ENCODE measurements at regions not wholly inside any gene's neighbourhood (a gene's known extent, or its start where the extent isn't known, plus 50 kb on each side); places are given as distances from the start of the nearest gene placed in this dataset.
"Not testable (repeated sequence)": the region's sequence is repeated elsewhere in the genome, so short reads cannot be mapped to it uniquely, and the experiment has no call there.

DNA sequence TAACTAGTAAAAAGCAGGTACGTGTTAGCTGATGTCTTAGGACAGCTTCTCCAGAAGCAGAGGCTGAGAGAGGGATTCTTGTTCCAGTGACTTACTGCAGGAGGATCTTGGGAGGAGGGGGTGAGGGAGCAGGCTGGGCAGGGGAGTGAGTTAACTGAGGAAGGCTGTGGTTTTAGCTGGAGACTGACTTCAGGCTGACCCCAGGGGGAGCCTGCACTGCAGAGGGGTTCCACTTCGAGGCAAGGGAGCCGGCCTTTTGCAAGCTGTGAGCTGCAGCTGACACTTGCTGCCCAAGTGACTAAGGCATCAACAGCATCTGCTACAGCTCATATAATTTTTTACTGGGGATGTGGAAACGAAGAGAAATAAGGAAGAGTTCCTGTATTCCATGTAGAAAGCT is 50.4 kb upstream of the SOD1 start:
- no peak for DNase-seq

DNA sequence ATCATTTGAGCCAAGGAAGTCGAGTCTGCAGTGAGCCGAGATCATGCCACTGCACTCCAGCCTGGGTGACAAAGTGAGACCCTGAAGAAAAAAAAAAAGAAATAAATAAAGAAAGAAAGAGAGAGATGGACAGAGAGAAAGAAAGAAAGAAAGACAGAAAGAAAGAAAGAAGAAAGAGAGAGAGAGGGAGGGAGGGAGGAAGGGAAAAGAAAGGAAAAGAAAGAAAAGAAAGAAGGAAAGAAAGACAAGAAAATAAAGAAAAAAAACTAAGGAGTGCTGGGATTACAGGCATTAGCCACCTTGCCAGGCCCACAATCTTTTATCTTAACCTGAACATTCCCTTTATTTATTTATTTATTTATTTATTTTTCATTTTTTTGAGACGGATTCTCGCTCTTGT is 51.7 kb upstream of the SOD1 start:
- DNase-seq, result no peak

DNA sequence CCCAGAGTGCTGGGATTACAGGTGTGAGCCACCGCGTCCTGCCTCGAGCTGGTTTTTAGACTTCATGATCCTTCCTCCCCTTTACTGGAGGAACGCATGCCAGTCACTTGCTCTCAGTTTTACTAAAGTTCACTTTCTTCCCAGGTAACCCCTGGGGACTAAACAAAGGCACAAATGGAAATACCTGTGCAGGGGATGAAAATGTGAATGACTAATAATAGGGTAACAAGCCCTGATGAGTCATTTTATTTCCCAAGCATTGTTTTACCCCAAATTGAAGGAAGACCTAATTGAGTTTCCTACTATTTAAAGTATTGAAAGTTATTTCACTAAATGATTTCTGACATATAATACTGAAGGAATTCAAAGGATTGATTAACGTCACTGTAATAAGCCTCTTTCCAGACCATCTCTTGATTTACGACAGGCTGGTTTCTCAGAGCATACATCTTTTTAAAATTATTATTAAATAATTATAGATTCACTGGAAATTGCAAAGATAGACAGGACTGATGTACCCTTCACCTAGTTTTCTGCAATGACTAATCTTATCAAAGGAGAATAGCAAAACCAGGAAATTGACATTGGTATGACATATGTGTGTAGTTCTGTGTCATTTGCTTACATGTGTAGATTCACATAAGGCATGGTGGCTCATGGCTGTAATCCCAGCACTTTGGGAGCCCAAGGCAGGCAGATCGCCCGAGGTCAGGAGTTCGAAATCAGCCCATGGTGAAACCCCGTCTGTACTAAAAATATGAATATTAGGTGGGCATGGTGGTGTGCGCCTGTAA is 53.2 kb upstream of the SOD1 start:
- no peak for DNase-seq

DNA sequence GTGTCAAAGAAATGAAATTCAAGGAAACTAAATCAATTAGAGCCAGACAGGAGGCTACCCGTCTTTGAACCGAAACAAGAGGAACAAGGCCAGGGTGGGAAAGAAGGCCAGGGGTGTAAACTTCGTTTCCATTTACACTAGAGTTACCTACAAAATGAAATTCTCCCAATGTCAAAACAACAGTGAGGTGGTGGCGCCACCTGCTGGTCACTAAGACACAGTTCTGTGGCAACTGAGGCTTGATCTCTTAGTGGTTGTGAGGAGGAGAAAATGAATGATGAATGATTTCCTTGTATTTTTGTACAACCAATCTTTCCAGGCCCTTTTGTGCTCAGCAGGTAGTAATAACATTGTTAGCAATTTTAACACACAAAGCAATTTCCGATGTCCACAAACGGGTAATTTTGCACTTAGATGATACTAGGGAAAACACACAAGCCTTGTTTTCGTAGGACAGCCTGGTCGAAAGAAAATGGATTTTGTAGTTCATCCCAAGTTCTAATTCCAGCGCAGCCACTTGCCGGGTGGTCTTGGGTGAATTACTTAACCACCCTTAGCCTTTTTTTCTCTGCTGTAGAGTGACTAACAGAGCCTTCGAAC is 54.8 kb upstream of the SOD1 start:
- DNase-seq, result peak; percentile 27

DNA sequence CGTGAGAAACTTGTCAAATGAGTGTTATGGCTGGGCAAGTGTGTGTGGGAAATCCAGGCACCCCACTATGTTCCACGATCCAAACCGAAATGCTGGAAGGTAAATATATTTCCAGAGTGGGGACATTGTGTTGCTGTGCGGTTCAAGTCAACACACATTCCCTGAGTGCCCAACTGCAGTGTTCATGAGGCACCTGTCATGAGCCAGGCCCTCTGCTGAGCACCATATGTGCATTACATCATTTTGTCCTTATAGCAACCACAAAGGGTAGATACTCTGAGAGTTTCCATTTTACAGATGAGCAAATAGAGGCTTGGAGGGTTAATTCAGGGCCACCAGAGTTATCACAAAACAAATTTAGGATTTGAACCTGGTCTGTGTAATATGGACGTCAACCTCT is 59.9 kb upstream of the SOD1 start:
- no peak for DNase-seq

DNA sequence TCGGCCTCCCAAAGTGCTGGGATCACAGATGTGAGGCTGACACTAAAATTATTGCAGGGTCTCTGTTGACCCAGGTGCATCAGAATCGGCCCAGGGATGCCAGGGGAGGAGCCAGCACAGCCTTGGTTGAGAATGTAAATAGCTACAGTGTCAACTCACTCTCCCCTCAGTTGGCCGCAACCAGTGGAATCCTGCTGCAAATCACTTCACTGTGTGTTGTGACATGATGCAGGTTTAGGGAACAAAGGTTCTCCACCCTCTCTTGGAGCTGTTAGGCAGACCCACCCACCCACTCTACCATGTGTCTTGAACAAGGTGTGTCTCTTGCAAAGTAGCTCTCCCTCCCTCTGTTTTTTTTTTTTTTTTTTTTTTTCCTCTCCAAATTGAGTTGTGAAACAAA is 60.5 kb upstream of the SOD1 start:
- DNase-seq, result no peak

DNA sequence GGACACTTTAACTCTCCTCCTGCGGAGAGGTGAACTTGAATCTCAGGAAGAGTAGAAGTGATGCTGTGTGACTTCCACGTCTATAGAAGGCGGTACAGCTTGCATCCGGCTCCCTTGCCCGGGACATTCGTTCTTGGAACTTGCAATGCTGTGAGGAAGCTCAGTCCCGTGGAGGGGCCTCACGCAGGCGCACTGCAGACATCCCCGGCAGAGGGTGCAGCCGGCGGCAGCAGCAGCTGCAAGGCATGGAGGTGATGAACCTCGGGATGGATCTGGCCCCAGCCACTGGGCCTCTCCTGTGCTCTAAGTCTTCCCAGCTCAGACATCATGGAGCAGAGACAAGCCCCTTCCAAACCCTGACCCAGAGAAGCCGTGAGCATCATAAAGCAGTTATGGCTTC is 61.8 kb upstream of the SOD1 start:
- no peak for DNase-seq

DNA sequence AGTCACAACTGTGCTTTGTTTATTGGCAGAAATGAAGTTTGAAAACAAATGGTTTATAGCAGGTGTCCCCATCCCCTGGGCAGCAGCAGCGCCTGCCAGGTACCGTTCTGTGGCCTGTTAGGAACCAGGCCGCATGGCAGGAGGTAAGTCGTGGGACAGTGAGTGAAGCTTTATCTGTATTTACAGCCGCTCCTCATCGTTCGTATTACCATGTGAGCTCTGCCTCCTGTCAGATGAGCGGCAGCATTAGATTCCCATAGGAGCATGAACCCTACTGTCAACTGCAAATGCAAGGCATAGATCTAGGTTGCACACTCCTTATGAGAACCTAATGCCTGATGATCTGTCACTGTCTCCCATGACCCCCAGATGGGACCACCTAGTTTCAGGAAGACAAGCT is 63.4 kb upstream of the SOD1 start:
- no peak for DNase-seq

DNA sequence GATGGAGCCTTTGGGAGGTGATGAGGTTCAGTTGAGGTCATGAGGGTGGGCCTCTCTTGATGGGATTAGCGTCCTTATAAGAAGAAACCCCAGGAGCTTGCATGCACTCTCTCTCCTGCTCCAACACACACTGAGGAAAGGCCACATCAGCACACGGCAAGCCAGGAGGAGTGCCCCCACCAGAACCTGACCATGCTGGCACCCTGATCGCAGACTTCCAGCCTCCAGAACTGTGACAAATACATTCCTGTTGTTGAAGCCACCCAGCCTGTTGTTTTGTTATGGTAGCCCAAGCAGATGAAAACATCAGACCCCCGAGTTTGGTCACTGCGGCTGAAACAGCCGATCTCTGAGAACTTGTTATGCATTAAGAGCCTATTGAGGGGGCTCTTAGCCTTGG is 64.8 kb upstream of the SOD1 start:
- no peak for DNase-seq

DNA sequence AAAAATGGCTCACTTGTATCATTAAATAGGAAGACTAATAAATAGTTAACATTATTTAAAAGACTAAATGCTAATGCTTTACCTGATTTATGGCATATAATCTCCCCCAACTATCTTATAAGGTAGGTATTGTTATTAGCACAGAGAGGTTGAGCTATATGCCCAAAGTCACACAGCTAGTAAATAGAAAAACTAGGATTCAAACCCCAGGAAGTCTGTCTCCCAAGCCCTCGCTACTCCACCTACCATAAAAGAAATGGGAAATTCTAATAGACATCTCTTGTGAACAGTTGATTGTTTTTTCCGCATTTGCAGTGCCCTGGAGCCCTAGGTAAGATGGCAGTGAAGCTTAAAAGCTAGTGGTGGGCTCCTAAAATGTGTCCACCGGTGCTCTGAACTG is 65.2 kb upstream of the SOD1 start:
- DNase-seq, result no peak

DNA sequence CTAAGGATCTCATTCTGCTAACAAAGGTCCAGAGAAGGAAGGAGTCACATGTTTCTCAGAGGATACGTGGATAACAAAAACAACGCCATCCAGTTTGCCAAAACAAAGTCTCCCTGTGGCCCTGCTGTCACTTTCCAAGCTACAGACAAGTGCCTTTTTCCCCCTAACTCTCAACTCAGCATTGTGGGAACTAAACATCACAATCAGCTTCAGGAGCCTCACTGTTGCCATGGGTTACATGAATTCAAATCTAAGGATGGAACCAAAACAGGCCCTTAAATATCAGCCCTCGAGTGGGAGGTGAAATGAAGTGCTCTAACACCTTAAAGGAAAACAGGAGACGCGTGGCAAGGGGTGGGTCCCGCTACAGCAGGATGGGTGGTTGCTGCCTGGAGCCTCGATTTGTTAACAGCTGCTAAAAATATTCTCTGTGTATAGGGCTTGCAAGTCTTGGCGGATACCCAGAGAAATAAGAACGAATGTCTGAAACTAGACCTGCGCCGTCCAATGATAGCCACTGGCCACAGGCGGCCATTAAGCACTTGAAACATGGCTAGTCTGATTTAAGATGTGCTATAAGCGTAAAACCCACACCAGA is 66.4 kb upstream of the SOD1 start:
- DNase-seq, result no peak

DNA sequence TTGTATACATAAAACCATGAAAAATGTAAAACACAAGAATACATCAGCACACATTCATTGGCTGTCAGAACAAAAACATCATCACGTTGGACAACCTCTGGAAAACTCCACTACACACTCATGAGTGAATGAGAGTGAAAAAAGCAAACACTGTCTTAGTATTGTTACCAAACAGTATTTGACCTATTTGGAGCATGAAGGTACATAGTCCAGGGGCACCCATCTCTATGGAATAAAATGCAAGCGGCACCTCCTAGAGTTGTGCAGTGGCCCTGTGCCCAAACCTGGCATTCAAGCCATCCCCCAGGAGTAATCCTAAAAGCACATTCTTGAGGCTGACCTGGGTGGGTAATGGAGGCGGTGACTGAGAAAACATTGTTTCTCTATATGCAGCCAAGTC is 67.0 kb upstream of the SOD1 start:
- no peak for DNase-seq

DNA sequence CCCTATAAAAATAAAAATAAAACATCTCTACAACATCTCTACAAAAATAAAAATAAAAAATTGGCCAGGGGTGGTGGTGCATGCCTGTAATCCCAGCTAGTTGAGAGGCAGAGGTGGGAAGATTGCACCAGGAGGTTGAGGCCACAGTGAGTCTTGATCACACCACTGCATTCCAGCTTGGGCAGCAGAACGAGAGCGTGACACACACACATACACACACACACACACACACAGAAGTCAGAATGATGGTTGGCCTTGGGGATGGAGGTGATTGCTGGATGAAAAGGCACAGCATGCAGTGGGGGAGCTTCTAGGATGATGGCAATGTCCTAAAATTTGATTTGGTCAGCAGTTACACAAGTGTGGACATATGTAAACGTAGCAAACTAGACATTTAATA is 69.7 kb upstream of the SOD1 start:
- DNase-seq, result no peak

DNA sequence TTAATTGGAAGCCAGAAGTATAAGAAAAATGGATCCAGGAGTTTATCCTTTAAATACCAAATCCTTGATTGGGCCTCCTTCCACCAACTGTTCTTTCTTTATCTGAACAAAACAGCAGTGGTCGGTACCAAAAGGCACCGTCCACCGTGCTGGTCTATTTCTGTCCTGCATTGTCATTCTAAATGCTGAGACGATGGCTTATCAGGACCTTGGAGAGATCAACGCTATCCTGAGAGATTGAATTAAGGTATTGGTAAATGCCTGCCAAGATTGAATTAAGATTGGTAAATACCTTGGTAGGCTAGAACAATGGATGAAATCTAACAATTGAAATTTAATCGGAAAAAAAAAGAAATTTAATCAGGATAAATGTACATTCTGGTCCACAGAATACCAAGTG is 73.4 kb upstream of the SOD1 start:
- DNase-seq, result no peak

DNA sequence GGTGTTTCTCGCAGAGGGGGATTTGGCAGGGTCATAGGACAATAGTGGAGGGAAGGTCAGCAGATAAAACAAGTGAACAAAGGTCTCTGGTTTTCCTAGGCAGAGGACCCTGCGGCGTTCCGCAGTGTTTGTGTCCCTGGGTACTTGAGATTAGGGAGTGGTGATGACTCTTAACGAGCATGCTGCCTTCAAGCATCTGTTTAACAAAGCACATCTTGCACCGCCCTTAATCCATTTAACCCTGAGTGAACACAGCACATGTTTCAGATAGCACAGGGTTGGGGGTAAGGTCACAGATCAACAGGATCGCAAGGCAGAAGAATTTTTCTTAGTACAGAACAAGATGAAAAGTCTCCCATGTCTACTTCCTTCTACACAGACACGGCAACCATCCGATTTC is 75.6 kb upstream of the SOD1 start:
- DNase-seq, result not testable (repeated sequence)

DNA sequence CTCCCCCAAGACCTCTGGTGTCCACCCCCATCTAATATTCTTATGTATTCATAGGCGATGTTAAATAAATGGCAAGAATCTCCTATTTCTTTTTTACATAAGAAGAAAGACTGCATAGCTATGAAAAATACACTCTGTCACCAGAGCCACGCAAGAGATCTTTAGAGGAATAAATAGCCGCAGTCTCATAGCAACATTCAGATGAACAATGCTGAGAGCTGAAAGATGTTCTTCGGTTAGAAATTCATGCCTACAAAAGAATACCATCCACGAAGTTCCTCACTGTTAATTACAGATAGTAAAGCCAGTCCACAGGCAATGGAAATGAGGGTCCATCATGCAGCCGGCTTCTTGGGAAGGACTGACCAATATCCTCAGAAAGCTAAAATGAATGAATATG is 76.0 kb upstream of the SOD1 start:
- no peak for DNase-seq

DNA sequence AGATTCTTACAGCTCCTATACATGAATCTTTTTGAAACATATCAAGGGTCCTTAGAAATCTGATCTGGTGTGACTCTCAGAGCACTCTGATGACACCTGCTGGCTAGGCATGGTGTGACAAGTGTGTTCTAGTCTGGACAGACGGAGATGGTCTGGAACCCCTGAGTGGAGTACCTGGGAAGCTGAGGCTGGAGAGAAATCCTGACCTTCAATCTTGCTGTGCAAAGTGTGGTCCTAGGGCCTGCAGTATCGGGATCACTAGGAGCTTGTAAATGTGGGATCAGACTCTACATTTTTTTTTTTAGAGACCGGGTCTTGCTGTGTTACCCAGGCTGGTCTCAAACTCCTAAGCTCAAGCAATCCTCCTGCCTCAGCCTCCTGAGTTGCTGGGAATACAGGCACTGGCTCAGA is 78.6 kb upstream of the SOD1 start:
- DNase-seq, result peak; percentile 58

DNA sequence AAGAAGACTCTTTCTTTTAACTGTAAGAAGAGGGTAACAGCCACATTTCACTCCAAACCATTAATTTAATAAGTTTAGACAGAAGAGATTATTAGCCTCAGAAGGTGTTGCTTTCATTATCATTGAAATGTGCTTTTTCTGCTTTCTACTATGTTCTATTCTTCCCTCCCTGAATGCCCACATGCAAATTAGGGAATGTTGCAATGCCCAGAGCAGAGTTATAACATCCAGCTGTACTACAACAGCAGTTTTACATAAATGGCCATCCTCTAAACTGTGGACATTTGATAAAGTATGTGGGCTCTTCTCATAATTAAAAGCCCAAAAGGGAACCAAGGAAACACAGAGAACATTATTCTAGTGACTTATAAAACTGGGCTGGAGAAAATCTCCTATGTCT is 82.2 kb upstream of the SOD1 start:
- no peak for DNase-seq

DNA sequence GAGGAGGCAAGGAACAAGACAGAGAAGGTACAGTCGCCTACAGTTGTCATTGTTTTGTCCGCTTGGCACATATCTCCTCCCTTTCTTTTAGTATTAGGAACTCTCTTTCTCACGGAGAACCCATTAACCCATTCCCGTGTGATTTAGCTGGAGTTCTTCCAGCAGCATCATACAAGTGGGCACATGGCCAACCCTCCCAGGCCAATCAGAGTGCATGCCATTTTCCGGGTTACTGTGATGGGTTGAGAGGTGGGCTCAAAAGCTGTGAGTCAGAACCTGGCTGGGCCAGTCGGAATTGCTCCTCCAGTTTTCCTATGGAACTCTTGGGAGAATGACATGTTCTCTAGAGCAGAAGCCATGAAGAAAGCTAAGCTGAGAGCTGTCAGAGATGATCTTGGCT is 83.1 kb upstream of the SOD1 start:
- peak; percentile 40 for DNase-seq

DNA sequence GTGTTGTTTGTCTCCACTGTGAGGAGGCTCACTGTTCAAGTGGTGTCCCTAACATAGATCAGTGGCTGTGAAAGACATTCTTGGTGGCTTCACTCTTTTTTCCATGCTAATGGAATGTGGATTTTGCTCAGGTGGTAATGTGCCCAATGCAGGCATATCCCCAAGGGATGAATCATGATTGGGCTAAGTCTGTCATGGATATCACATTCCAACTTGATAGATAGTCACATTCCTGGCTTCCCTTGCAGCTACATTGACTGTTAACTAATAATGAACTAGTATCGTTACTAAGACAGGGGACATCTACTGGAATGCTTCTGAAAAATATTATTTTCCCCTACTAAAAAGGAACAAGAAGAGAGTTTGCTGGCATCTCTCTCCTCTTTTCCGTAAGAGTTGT is 86.3 kb upstream of the SOD1 start:
- no peak for DNase-seq

DNA sequence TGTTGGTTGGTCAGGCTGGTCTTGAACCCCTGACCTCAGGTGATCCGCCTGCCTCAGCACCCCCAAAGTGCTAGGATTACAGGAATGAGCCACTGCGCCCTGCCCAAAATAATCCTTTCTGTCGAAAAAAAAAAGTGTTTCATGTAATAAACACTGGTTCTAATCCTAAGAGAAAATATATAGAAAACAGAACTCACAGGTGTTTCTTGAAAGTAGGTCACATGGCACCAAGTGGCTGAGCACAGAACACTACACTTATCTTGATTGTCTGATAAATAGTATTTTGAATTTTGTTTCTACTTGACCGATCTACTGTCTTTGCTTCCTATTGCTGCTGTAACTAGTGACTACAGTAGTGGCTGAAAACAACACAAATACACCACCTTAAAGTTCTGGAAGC is 87.6 kb upstream of the SOD1 start:
- no peak for DNase-seq

DNA sequence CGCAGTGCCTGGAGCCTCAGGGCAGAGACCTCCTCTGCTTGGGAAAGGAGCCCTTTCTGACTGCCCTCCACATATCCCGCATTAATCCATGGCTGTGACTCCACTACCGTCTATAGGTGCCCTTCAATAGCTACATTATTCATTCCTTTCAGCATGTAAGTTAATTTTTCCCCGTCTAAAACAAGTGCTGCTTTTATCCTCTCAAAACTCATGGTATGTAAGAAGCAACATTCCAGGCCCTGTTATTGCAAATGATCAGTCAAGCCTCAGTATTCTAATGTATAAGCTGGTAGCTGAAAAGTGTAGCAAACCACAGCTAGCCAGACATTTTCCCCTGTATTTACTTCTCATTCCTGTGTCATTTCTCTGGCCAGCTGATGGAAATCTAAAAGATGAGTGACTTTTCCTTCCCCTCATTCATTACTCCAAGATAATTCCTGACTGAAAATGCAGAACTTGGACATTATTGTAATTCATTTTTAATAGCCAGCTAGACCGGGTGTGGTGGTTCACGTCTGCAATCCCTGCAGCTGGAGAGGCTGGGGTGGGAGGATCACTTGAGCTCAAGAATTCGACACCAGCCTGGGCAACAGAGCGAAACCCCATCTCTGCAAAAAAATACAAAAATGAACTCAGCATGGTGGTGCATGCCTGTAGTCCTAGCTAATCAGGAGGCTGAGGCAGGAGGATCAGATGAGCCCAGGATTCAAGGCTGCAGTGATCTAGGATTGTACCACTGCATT is 88.5 kb upstream of the SOD1 start:
- DNase-seq, result no peak

DNA sequence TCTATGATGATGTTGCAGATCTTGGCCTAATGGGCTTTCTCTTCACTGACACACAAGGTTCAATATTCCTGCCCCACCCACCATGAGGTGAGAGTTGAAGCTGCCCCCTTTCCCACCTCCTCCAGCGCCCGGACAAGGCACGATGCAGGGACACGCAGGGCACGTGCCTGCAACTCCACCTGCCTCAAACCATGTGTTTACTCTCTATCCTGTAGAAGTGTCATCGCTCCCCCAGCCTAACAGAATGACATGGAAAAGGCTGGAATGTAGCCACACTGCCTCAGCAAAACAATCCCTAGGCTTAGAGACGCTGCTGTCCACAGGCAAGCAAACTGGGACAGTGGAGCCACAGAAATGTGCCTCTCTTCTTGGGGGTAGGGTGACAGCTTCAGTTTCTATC is 92.9 kb upstream of the SOD1 start:
- no peak for DNase-seq

DNA sequence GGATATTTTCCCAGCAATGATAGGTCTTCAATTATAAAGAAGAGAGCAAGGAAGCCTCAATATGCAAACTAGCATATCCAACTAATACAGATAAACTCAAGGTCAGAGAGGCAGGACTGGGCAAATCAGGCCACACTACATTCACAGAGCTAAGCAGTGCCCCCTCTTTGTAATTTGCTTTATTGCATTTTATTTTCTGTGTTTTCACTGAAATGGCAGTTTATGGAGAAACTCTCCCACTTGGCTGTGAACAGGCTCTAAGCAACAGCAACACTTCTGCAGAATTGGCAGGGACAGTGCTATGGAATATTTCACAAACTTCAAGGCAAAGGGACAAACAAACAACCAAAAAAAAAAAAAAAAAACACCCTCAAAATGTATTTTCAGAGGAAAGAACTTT is 93.4 kb upstream of the SOD1 start:
- DNase-seq, result no peak
